ENCODE measurements at regions not wholly inside any gene's neighbourhood (a gene's known extent, or its start where the extent isn't known, plus 50 kb on each side); places are given as distances from the start of the nearest gene placed in this dataset.

- CTCF ChIA-PET, result interaction anchor here (0.8 to 2.2 kb wide), 4 partner anchors 9 to 404 kb away, joined by 3 to 5 read pairs (median 4); no protein-coding TSS in a partner anchor
- no peak overlapping the region for H3K27ac Mint-ChIP-seq
- POLR2A ChIA-PET, result no interaction called here
Measured at GRCh38 chr13:46490129-46490528, 62.8 kb upstream of the LRCH1 start.

GRCh38 chr13:46489586-46490023 lies 63.4 kb upstream of the LRCH1 start:
- Mint-ChIP-seq H3K27me3 (ENCODE audit: low read depth) (no peaks in the 10 kb centered on the region), H3K27ac (no peak overlapping the region), H3K4me1 (peaks cover 3% of the 10 kb centered on the region; the same call in 1 of the 2 replicates), H3K9me3 (peaks cover 5% of the 10 kb centered on the region; the same call in 1 of the 2 replicates), H3K36me3 (peaks cover 1% of the 10 kb centered on the region; the same call in 1 of the 2 replicates), H3K4me3 (no peak overlapping the region)
- no peak for DNase-seq (ENCODE audit: low spot score)
- ChIA-PET CTCF (interaction anchor here (0.8 to 1.2 kb wide), 2 partner anchors 10 to 404 kb away, joined by 3 to 4 read pairs; no protein-coding TSS in a partner anchor), POLR2A (no interaction called here)
- TF ChIP-seq NFYB (CRISPR knock-in tag; conservative IDR thresholded peaks at IDR 0.05; ENCODE audit: low read depth) (no peak), SMAD4 (CRISPR knock-in tag; IDR thresholded peaks at IDR 0.05) (no peak), AFF4 (CRISPR knock-in tag; IDR thresholded peaks at IDR 0.05; ENCODE audit: borderline replicate concordance) (no peak), CDX4 (CRISPR knock-in tag; IDR thresholded peaks at IDR 0.05; ENCODE audit: borderline replicate concordance) (no peak), ZNF232 (CRISPR knock-in tag; IDR thresholded peaks at IDR 0.05) (no peak), ZNF671 (CRISPR knock-in tag; IDR thresholded peaks at IDR 0.05) (no peak), RELA (CRISPR knock-in tag; IDR thresholded peaks at IDR 0.05; ENCODE audit: borderline replicate concordance) (no peak), ZNF425 (CRISPR knock-in tag; conservative IDR thresholded peaks at IDR 0.05) (no peak)
- no peak for ATAC-seq

More at GRCh38 chr13:46490129-46490528, 62.8 kb upstream of the LRCH1 start:
- no peaks in the 10 kb centered on the region for H3K36me3 Mint-ChIP-seq
- H3K4me3 Mint-ChIP-seq, result no peak overlapping the region
- no peak for TF ChIP-seq E2F5 (CRISPR knock-in tag; IDR thresholded peaks at IDR 0.05)
- TF ChIP-seq, protein P1, sequence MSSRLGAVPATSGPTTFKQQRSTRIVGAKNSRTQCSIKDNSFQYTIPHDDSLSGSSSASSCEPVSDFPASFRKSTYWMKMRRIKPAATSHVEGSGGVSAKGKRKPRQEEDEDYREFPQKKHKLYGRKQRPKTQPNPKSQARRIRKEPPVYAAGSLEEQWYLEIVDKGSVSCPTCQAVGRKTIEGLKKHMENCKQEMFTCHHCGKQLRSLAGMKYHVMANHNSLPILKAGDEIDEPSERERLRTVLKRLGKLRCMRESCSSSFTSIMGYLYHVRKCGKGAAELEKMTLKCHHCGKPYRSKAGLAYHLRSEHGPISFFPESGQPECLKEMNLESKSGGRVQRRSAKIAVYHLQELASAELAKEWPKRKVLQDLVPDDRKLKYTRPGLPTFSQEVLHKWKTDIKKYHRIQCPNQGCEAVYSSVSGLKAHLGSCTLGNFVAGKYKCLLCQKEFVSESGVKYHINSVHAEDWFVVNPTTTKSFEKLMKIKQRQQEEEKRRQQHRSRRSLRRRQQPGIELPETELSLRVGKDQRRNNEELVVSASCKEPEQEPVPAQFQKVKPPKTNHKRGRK (CRISPR knock-in tag; IDR thresholded peaks at IDR 0.05; ENCODE audit: borderline replicate concordance), result no peak
- TF ChIP-seq, protein P2, sequence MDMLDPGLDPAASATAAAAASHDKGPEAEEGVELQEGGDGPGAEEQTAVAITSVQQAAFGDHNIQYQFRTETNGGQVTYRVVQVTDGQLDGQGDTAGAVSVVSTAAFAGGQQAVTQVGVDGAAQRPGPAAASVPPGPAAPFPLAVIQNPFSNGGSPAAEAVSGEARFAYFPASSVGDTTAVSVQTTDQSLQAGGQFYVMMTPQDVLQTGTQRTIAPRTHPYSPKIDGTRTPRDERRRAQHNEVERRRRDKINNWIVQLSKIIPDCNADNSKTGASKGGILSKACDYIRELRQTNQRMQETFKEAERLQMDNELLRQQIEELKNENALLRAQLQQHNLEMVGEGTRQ (CRISPR knock-in tag; IDR thresholded peaks at IDR 0.05), result no peak
- TF ChIP-seq OVOL2 (CRISPR knock-in tag; IDR thresholded peaks at IDR 0.05; ENCODE audit: borderline replicate concordance), result no peak
- H3K4me1 Mint-ChIP-seq, result peaks cover 3% of the 10 kb centered on the region; the same call in 1 of the 2 replicates
- H3K27me3 Mint-ChIP-seq (ENCODE audit: low read depth), result no peaks in the 10 kb centered on the region
- DNase-seq (ENCODE audit: low spot score) (no peak), ATAC-seq (no peak)
- 0 out of 2 replicates have a peak, but pooled peaks cover under 1% of the 10 kb centered on the region for H3K9me3 Mint-ChIP-seq
